HG02852 (cell line): ENCODE measurements at regions not wholly inside any gene's neighbourhood (a gene's known extent, or its start where the extent isn't known, plus 50 kb on each side); places are given as distances from the start of the nearest gene placed in this dataset.

Source experiments
- ATAC-seq: cut with Tn5 transposase; IDR thresholded peaks from one replicate; pipeline ENCODE4 v1.9.1; 2021; ENCODE audit warnings: mild to moderate bottlenecking, moderate library complexity; ENCODE audit not compliant: unreplicated experiment

- ATAC-seq = no peak
Measured at GRCh38 chr1:87506147-87506546, 177.5 kb downstream of the LMO4 start.

DNA sequence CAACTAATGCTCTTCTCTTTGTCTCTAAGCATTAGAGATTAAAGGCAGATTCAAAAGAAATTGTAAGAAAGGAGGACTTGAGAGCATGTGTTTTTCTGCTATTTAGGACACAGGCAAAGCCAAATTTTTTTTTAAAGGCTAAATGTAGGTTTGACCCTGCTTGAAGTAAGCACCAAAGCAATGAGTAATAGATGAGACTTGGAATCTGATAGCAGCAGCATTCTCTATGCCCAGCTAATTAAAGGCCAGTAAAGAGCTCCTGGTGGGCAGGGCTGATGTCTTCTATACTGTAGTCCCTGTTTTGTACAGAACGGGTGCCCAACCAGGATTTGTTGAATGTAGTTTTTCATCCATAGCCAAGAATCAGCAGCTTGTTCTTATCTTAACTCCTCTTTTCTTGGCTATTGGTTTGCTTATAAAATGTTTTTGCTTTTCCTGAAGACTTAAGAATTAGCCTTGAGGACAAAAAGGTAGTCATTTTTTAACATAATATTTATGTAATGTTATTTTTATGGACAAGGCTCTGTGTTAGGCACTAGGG, 179.6 kb downstream of the LMO4 start:
- ATAC-seq = no peak

DNA sequence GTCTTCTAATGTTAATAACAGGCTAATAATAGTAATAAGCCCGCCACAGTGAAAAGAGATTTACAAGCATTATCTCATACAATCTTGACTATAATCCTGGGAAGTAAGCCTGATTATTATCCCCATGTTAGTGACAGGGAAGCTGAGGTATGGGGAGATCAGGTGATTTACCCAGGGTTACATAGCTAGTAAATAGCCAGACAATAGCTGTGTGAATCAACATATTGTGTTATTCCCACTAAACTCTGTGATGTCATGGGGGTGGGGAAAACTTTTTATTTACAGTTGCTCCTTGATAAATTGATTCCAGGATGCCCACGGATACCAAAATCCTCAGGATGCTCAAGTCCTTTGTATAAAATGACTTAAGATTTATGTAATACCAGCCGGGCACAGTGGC, 181.9 kb downstream of the LMO4 start:
- ATAC-seq = no peak

DNA sequence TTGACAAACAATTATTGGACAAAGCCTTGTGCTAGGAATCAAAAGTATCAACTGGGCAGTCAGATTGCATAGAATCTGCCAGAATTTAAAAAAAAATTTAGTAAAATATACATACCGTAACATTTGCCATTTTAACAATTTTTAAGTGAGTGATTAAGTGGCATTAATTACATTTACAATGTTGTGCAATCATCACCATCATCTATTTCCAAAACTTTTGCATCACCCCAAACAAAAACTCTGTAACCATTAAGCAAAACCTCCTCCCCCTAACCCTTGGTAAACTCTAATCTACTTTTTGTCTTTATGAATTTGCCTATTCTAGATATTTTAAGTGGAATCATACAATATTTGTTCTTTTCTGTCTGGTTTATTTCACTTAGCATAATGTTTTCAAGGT, 182.8 kb downstream of the LMO4 start:
- ATAC-seq = no peak

DNA sequence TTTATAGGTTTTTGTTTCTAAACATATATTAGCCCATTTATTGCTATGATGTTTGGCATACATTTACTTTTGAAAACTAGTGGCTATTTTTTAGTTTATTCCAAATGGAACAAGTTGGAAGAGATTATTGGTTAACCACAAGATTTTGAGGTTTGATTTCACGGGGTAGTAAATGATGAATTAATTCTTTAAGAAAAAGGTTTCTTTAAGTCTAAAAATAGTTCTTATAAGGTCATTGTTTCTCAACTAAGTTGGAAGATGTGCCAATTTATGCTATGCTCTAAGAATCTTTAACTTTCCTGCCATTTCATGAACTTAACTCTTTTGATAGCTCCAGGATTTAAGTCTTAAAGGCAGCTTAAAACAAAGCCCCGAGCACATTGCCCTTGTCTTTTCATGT, 183.8 kb downstream of the LMO4 start:
- no peak for ATAC-seq

DNA sequence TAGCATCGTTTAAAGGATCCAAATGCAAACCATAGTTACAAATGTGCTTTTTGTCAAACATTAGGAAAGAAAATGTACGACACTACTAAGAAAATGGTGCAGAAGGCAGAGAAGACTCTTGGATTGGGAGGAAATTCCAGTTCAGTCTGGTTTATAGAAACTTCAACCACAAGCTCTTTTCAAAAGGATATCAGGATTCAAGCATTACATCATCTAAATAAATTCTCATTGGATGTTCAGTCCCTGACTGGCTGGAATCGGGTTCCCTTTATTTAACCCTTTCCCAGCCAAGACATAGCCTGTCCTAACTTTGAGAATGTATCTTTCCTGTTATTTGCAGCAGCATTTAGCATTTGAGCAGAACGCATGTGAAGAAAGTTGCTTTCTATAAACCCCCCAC, 184.6 kb downstream of the LMO4 start:
- ATAC-seq = no peak

GRCh38 chr1:87513966-87514660, 185.4 kb downstream of the LMO4 start:
- no peak for ATAC-seq

DNA sequence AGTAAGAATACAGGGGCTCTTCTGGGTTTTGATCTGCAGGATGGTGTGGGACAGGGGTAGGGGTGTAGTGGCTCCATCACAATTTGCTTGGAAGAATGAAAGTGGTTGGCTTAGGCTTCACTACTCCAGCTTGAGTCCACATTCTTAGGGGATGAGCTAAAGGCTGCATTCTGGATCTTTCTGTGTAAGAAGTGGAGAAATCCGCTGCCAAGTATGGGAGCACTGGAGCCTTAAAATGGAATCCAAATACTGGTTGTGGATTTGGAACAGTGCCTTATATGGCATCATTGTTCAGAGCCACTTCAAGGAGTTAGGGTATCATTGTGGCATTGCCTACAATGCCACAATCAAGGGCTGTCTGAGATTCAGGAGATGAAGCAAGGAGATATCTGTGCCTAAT, 187.1 kb downstream of the LMO4 start:
- ATAC-seq = no peak

DNA sequence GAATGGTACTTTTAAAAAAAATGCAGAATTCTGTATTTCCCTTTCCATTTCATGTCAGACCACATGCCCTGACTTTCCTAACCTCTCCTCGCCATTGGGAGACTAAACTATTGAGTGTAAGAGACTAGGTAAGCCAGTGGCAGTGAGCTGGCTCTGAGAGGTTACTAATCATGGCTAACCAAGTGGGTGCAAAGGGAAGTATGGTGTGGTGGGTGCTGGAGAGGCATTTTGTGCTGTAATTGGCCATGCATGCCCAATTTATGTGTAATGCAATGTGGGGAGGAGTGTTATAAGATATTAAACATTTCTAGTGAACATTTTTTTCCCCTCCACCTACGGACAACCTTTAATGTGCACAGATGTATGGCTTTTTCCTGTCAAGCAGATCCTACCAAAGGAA, 190.1 kb downstream of the LMO4 start:
- ATAC-seq = no peak

- ATAC-seq = no peak
Measured at GRCh38 chr1:87521452-87521851, 192.8 kb downstream of the LMO4 start.

DNA sequence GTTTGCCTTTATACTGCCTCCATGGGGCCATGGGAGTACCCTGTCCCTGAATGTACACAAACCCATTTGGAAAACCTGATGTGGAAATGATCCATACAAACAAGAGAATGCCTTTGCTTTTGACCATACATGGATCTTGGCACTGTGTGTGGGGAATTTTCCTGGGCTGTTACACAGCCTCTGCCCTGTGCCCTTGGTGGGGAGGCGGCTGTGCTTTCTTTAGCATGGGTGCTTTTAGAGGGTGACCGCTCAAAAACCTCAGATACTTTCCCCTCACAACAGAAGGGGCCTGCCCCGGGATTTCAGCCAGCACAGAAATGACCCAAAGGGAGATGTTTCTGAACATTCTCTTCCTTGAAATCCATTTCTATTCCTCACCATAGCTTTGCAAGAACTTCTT, 194.8 kb downstream of the LMO4 start:
- ATAC-seq = no peak

DNA sequence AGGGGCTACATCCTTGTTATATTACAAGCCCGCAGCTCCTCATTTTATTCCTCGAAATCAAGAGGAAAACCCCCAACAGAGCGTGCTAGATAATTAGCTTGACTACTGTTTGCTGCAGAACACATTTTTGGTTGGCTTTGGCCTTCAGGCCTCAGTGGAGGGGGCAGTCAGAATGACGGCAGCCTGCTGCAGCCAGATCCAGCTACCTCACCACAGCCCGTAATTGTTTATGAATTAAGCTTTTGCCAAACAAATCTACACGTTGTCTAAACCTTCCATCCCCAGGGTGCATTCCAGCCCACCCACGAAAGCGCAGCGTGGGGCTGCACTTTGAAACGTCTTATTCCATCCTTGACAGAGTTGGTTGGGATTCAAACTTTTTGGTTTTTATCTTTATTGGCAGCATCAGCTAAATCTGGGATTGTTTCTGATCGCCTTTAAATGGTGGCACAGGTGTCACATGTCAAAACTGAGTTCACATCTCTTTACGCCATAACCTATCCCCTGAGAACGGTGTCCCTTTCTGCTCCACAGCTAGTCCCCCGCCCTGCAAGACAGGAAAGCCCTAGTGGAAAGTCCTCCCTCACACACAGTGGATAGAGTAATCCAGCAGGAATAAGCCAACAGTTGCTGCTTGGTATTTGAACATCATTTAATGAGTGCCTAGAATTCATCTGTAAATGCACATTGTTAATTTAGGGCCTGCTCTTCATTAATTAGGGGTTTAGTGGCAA, 195.5 kb downstream of the LMO4 start:
- no peak for ATAC-seq

DNA sequence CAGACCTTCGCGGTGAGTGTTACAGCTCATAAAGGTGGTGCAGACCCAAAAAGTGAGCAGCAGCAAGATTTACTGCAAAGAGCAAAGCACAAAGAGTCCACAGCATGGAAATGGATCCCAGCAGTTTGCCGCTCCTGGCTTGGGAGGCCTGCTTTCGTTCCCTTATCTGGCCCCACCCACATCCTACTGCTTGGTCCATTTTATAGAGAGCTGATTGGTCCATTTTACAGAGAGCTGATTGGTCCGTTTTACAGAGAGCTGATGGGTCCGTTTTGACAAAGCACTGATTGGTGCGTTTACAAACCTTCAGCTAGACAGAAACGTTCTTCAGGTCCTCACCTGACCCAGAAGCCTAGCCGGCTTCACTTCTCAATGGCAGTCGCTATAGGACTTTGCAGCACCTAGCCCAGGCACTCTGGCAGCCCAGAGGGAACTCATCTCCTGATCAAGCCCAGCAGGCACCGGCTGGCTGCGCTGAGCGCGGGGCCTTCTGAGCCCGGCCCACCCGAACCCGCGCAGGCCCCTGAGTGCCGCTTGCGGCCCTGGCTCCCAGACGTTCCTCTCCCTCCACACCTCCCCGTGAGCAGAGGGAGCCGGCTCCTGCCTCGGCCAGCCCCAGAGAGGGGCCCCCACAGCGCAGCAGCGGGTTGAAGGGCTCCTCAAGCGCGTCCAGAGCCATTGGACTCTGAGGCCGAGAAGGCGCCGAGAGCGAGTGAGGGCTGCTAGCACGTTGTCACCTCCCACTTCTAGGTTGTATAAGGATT, 200.3 kb downstream of the LMO4 start:
- ATAC-seq = no peak

- ATAC-seq = no peak
Measured at GRCh38 chr1:87530042-87530807, 201.5 kb downstream of the LMO4 start.

DNA sequence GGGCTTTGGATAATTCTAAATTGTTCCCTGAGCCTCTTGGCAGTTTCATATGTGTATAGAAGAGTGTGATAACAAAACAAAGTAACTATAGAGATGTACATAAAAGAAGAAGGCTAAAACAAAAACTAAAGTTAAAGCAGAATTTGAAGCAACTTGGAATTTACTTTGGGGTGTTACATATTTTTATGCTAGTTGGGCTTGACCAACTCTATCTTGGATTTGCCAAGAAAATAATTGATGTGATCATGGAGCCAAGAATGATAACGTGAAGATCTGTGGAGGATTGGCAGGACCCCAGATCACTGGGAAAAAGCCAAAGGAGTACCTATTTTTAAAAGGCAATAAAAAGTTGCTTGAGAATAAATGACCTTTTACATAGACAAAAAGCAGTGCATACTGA, 206.9 kb downstream of the LMO4 start:
- ATAC-seq = no peak

- no peak for ATAC-seq
Measured at GRCh38 chr1:87539147-87539546, 210.5 kb downstream of the LMO4 start.

- ATAC-seq = no peak
Measured at GRCh38 chr1:87542697-87543096, 214.0 kb downstream of the LMO4 start.

DNA sequence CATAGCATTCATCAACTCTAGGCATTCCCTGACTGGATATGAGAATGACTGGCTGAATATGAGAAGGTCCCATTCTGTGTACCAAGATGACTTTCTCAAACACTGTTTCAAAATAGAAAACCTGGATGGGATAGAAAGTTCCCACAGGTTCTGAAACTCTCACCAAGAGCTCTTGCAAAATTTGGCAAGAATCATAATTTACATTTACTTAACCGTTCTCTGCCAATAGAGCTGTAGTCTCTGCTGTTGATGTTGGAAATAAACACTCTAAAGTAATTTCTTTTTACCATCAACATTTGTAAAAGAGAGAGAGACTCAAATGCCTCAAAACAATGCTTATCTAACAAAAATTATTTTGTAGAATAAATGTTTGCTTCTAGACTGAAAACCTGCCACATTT, 221.1 kb downstream of the LMO4 start:
- ATAC-seq = no peak

DNA sequence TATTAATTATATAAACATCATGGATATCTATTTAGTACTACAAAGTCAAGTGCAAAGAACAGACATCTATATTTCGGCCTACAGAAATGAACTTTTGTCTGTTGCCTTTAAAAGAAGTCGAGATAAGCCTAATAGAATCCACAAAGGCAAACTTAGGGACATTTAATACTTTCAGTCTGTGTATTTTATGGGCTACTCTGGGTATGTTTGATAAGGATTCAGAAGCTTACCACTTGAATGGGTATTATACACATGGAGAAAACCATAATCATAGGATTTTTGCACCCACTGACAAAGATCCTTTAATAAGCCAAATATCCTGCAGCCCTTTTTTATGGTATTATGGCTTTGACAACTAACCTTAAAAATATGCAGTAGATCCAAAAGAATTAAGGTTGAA, 224.8 kb downstream of the LMO4 start:
- ATAC-seq = no peak

DNA sequence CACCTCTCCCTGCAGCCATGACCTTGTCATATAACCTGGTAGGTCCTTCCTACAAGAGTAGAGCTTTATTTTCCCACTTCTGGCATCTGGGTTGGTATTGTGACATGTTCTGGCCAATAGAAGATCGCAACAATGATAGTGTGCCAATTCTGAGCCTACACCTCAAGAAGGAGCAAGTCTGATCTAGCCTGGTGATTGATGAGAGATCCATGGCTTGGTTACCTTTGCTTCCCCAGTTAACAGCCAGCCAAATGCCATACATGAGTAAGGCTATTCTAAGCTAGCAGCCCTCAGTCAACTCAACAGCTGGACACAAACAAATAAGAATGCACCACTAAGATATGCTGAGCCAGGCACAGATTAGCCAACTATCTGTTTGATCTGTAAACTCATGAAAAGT, 226.7 kb downstream of the LMO4 start:
- no peak for ATAC-seq

DNA sequence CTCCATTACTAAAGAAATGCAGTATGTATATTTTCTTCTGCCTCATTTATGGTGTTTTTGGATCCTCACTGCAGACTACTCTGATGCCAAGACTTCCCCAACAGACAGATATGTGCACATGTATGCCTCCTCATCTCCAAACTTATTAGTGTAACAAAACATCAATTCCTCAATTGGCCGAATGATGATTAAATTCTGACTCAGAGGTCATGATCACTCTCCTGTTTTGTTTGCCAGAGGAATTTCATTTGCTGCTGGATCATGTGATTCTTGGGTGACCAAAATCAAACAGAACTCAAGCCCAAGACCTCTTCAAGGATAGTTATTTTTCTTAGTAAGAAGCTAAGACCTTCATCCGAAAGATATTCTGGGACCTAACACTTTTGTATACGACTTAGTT, 227.6 kb downstream of the LMO4 start:
- no peak for ATAC-seq
